CD4-positive, alpha-beta T cell (primary cell): ENCODE measurements at regions not wholly inside any gene's neighbourhood (a gene's known extent, or its start where the extent isn't known, plus 50 kb on each side); places are given as distances from the start of the nearest gene placed in this dataset.

ENCODE experiments used
- ATAC-seq: fragments of 200-7000 bp; cut with Tn5 transposase; one replicate; pipeline ENCODE4 v1.10.0; 2022; ENCODE audit warnings: mild to moderate bottlenecking; ENCODE audit not compliant: poor library complexity
- CTCF ChIA-PET: fragments of 350-600 bp; sonication (Branson Sonifier 250); formaldehyde crosslinking; loops from one replicate; lab custom pipeline; 2021; ENCODE audit warnings: antibody characterized with exemption, inconsistent platforms; lab: Charles Lee
- POLR2A ChIA-PET: fragments of 350-600 bp; sonication (Branson Sonifier 250); formaldehyde crosslinking; loops from one replicate; lab custom pipeline; 2021; ENCODE audit warnings: antibody characterized with exemption, inconsistent platforms; lab: Charles Lee
- DNase-seq, 14 experiments: peaks; one replicate each; pipeline ENCODE4 v3.0.0-alpha.2; 2013 to 2020; ENCODE audit warnings: mixed read lengths in 2 of 14
- H3K27ac ChIP-seq, 2 donors: one replicate each; pipeline versions ENCODE4 v1.5.1 to v1.7.0; 2013; ENCODE audit warnings: low read length in 2 of 2, low read depth in 1 of 2, mild to moderate bottlenecking in 1 of 2
- H3K27me3 ChIP-seq, 2 experiments: 1 replicate in 1 of 2; 2 replicates in 1 of 2; pipeline versions ENCODE4 v1.6.1 to v1.7.0; 2013; ENCODE audit warnings: low read length in 2 of 2, control low read depth in 1 of 2, mild to moderate bottlenecking in 1 of 2, moderate library complexity in 1 of 2; ENCODE audit not compliant: insufficient read depth in 2 of 2, control insufficient read depth in 1 of 2
- H3K36me3 ChIP-seq: one replicate; pipeline ENCODE4 v1.6.1; 2013; ENCODE audit warnings: low read length, control low read depth; ENCODE audit not compliant: insufficient read depth
- H3K4me1 ChIP-seq: one replicate; pipeline ENCODE4 v1.6.1; 2013; ENCODE audit warnings: low read length, control low read depth; ENCODE audit not compliant: insufficient read depth
- H3K4me3 ChIP-seq: one replicate; pipeline ENCODE4 v1.5.1; 2013; ENCODE audit warnings: mild to moderate bottlenecking, low read length, moderate library complexity
- H3K9me3 ChIP-seq, 2 experiments: 1 replicate in 1 of 2; 2 replicates in 1 of 2; pipeline versions ENCODE4 v1.6.1 to v1.7.0; 2013; ENCODE audit warnings: low read length in 2 of 2, mild to moderate bottlenecking in 2 of 2, control low read depth in 1 of 2, moderate library complexity in 1 of 2; ENCODE audit not compliant: control insufficient read depth in 1 of 2, insufficient read depth in 1 of 2
- H3K27ac Mint-ChIP-seq: one replicate; pipeline ENCODE4 v1.8.0; 2020; ENCODE audit warnings: mixed read lengths
- H3K27me3 Mint-ChIP-seq: one replicate; pipeline ENCODE4 v1.8.0; 2021; ENCODE audit warnings: mixed read lengths
- H3K36me3 Mint-ChIP-seq: one replicate; pipeline ENCODE4 v1.8.0; 2021; ENCODE audit warnings: low read depth, mixed read lengths
- H3K4me1 Mint-ChIP-seq: one replicate; pipeline ENCODE4 v1.8.0; 2021; ENCODE audit warnings: low read depth, mixed read lengths
- H3K4me3 Mint-ChIP-seq: one replicate; pipeline ENCODE4 v1.8.0; 2020; ENCODE audit warnings: mild to moderate bottlenecking, mixed read lengths
- H3K9me3 Mint-ChIP-seq: one replicate; pipeline ENCODE4 v1.8.0; 2020; ENCODE audit warnings: mixed read lengths
- intact Hi-C, 2 experiments: fragments of 100-400 bp; cut with DNase I in 1 of 2; cut with micrococcal nuclease in 1 of 2; formaldehyde crosslinking; loops; one replicate each; pipeline versions ENCODE4 v1.15.1 to v1.9.0; 2023 to 2025; cut with DNase I, micrococcal nuclease
- TF ChIP-seq, protein P1 (sequence below): fragments of 200-600 bp; IDR thresholded peaks from one replicate; pipeline ENCODE4 v1.8.0; 2022; ENCODE audit warnings: antibody characterized with exemption, mild to moderate bottlenecking

DNA sequence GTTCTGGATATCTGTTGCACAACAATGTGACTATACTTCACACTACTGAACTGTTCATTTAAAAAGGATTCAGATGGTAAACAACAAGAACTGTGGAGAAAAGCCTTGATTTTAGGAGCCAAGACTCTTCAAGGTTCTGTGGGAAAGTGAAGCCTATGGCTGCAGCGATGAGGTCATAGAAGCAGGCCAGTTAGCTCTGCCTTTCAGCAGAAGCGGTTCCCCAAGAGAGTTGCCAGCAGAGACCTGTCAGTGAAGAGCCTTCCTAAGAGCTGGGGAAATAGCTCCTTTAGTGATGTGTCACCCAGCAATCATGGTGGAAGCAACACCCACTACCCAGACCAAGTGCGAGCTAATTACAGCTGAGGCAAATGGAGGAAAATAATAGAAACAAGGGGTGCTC lies 346.5 kb upstream of the ETAA1 start:
- Mint-ChIP-seq H3K36me3 (no peaks in the 10 kb centered on the region), H3K27me3 (no peaks in the 10 kb centered on the region), H3K4me3 (no peak overlapping the region), H3K27ac (no peak overlapping the region), H3K4me1 (no peaks in the 10 kb centered on the region), H3K9me3 (no peaks in the 10 kb centered on the region)
- intact Hi-C loops: no loop called here
- no peaks in the 10 kb centered on the region for H3K36me3 ChIP-seq
- no peaks in the 10 kb centered on the region for H3K9me3 ChIP-seq
- POLR2A ChIA-PET: no interaction called here
- CTCF ChIA-PET: no interaction called here
- H3K27ac ChIP-seq: no peak overlapping the region
- ATAC-seq (no peak), DNase-seq (no peak)
- H3K4me3 ChIP-seq: no peak overlapping the region
- H3K4me1 ChIP-seq: no peaks in the 10 kb centered on the region
- no peaks in the 10 kb centered on the region for H3K27me3 ChIP-seq
- TF ChIP-seq, protein P1, sequence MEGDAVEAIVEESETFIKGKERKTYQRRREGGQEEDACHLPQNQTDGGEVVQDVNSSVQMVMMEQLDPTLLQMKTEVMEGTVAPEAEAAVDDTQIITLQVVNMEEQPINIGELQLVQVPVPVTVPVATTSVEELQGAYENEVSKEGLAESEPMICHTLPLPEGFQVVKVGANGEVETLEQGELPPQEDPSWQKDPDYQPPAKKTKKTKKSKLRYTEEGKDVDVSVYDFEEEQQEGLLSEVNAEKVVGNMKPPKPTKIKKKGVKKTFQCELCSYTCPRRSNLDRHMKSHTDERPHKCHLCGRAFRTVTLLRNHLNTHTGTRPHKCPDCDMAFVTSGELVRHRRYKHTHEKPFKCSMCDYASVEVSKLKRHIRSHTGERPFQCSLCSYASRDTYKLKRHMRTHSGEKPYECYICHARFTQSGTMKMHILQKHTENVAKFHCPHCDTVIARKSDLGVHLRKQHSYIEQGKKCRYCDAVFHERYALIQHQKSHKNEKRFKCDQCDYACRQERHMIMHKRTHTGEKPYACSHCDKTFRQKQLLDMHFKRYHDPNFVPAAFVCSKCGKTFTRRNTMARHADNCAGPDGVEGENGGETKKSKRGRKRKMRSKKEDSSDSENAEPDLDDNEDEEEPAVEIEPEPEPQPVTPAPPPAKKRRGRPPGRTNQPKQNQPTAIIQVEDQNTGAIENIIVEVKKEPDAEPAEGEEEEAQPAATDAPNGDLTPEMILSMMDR: no peak

DNA sequence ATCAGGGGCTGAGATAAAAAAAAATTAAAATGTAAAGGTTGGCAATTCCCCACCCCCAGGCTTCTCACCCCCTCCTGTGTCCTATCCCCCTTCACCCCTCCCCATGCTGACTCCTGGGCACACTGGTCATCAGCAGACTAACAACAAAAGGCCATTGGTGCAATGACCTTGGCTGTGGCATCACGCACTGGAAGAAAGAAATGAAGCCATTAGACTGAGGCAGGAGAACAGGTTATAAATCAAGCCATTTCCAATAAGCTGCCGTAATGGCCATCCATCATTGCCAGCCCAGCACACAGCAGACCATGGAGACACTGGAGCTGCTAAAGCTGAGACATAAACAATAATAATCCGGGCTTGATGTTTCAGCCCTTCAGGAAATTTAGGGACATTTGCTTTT lies 342.4 kb upstream of the ETAA1 start:
- no peak for ATAC-seq

DNA sequence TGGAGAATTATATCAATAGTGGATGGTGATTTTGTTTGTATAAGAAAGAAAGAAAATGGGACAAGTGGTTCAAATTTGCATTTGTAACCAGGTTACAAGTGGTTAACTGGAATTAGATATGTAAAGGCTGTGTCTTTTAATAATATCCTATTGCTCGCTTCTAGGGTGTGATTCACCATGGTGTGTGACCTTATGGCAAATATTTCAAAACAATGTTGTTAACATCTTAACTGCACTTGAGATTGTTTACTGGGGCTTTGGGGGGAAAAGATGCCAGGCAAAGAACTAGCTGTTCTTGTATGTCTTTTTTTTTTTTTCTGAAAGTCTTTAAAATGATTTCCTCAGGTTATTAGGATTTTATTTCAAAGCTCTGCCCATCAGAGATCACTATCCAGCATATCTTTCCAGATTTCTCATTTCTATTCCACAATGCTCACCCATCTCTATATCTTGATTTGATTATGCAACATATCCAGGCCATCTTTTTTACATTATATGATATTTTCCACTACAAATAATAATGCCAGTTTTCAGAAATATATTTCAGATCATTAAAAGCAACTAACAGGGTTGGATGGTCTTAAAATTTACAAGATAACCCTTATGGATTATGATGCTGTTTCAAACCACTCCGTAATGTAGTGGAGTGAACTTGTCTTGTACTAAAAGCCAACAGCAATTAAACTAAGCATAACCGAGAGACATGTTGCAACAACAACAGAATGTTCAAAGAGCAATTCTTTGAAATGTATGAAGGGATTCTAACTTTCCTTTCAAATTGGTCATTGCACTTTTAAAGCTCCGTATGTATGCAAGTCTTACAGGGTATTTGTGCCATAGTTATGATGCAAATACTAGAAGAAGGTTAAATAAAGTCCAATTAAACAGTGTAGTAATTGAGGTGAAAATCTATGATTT lies 341.5 kb upstream of the ETAA1 start:
- H3K9me3 ChIP-seq: no peaks in the 10 kb centered on the region
- H3K27ac ChIP-seq: no peak overlapping the region
- ChIA-PET CTCF (no interaction called here), POLR2A (no interaction called here)
- Mint-ChIP-seq H3K9me3 (peaks cover under 1% of the 10 kb centered on the region), H3K4me1 (no peaks in the 10 kb centered on the region), H3K27ac (no peak overlapping the region), H3K27me3 (no peaks in the 10 kb centered on the region), H3K4me3 (no peak overlapping the region), H3K36me3 (no peaks in the 10 kb centered on the region)
- no peak overlapping the region for H3K4me3 ChIP-seq
- intact Hi-C loops: no loop called here
- H3K27me3 ChIP-seq: no peaks in the 10 kb centered on the region
- no peaks in the 10 kb centered on the region for H3K4me1 ChIP-seq
- ATAC-seq (no peak), DNase-seq (no peak)
- H3K36me3 ChIP-seq: no peaks in the 10 kb centered on the region
- TF ChIP-seq, protein P1: no peak

More for the DNA sequence above, 342.4 kb upstream of the ETAA1 start:
- H3K27me3 ChIP-seq: no peaks in the 10 kb centered on the region
- no peak overlapping the region for H3K27ac ChIP-seq
- H3K9me3 ChIP-seq: no peaks in the 10 kb centered on the region
- CTCF ChIA-PET: no interaction called here
- TF ChIP-seq, protein P1: no peak
- H3K4me1 ChIP-seq: no peaks in the 10 kb centered on the region
- Mint-ChIP-seq H3K4me3 (no peak overlapping the region), H3K9me3 (no peaks in the 10 kb centered on the region), H3K27ac (no peak overlapping the region), H3K27me3 (no peaks in the 10 kb centered on the region), H3K36me3 (no peaks in the 10 kb centered on the region), H3K4me1 (no peaks in the 10 kb centered on the region)
- H3K4me3 ChIP-seq: no peak overlapping the region
- DNase-seq: no peak
- H3K36me3 ChIP-seq: no peaks in the 10 kb centered on the region
- POLR2A ChIA-PET: no interaction called here
- intact Hi-C loops: no loop called here
